ENCODE measurements at regions not wholly inside any gene's neighbourhood (a gene's known extent, or its start where the extent isn't known, plus 50 kb on each side); places are given as distances from the start of the nearest gene placed in this dataset.
A peak's percentile ranks its signal among the peaks of the same experiment; 100 is the strongest.

- no peak for TF ChIP-seq CEBPB (IDR thresholded peaks at IDR 0.05)
- no peak for TF ChIP-seq REST (IDR thresholded peaks at IDR 0.05; ENCODE audit: low read depth)
- no peak for TF ChIP-seq YY1 (IDR thresholded peaks at IDR 0.05; ENCODE audit: low read depth)
- no peak for TF ChIP-seq RAD21 (IDR thresholded peaks at IDR 0.05; ENCODE audit: low read depth)
- TF ChIP-seq MAX (IDR thresholded peaks at IDR 0.05): no peak
- no peak for TF ChIP-seq ZBTB7A (IDR thresholded peaks at IDR 0.05; ENCODE audit: low read depth)
- TF ChIP-seq CREB1 (IDR thresholded peaks at IDR 0.05; ENCODE audit: low read depth): no peak
- TF ChIP-seq USF1 (IDR thresholded peaks at IDR 0.05): no peak
- no peak for TF ChIP-seq NFIC (IDR thresholded peaks at IDR 0.05)
- TF ChIP-seq TAF1 (IDR thresholded peaks at IDR 0.05; ENCODE audit: low read depth): no peak
These were observed 248.8 kb downstream of the CAAP1 start for GRCh38 chr9:26643826-26644225.

- TF ChIP-seq TAF1 (IDR thresholded peaks at IDR 0.05; ENCODE audit: low read depth) (no peak), EP300 (IDR thresholded peaks at IDR 0.05; ENCODE audit: borderline replicate concordance) (no peak), ZBTB7A (IDR thresholded peaks at IDR 0.05; ENCODE audit: low read depth) (no peak), EGR1 (IDR thresholded peaks at IDR 0.05) (no peak), REST (IDR thresholded peaks at IDR 0.05; ENCODE audit: low read depth) (no peak), NFIC (IDR thresholded peaks at IDR 0.05) (no peak), RAD21 (IDR thresholded peaks at IDR 0.05; ENCODE audit: low read depth) (no peak), MAX (IDR thresholded peaks at IDR 0.05) (no peak), TCF12 (IDR thresholded peaks at IDR 0.05; ENCODE audit: low read depth) (no peak), USF1 (IDR thresholded peaks at IDR 0.05) (no peak), CREB1 (IDR thresholded peaks at IDR 0.05; ENCODE audit: low read depth) (no peak), YY1 (IDR thresholded peaks at IDR 0.05; ENCODE audit: low read depth) (no peak), FOXM1 (IDR thresholded peaks at IDR 0.05; ENCODE audit: borderline replicate concordance, low read depth) (no peak), TEAD4 (IDR thresholded peaks at IDR 0.05) (no peak), CEBPB (IDR thresholded peaks at IDR 0.05) (no peak)
These were observed 252.8 kb downstream of the CAAP1 start for GRCh38 chr9:26639761-26640160.

GRCh38 chr9:26637101-26637500 lies 255.5 kb downstream of the CAAP1 start:
- TF ChIP-seq MAX (IDR thresholded peaks at IDR 0.05): no peak

- TF ChIP-seq RAD21 (IDR thresholded peaks at IDR 0.05; ENCODE audit: low read depth): peak; percentile 20; the same call in 1 of the 2 replicates
These were observed 278.7 kb downstream of the CAAP1 start for GRCh38 chr9:26613851-26614350.

- TF ChIP-seq ZBTB7A (IDR thresholded peaks at IDR 0.05; ENCODE audit: low read depth): no peak
These were observed 280.4 kb downstream of the CAAP1 start for GRCh38 chr9:26612211-26612610.

GRCh38 chr9:26606756-26607155 lies 285.8 kb downstream of the CAAP1 start:
- no peak for TF ChIP-seq RAD21 (IDR thresholded peaks at IDR 0.05; ENCODE audit: low read depth)
- no peak for TF ChIP-seq EP300 (IDR thresholded peaks at IDR 0.05; ENCODE audit: borderline replicate concordance)
- TF ChIP-seq EGR1 (IDR thresholded peaks at IDR 0.05): no peak
- no peak for TF ChIP-seq NFIC (IDR thresholded peaks at IDR 0.05)
- TF ChIP-seq YY1 (IDR thresholded peaks at IDR 0.05; ENCODE audit: low read depth): no peak
- no peak for TF ChIP-seq MAX (IDR thresholded peaks at IDR 0.05)
- TF ChIP-seq TEAD4 (IDR thresholded peaks at IDR 0.05): no peak
- TF ChIP-seq REST (IDR thresholded peaks at IDR 0.05; ENCODE audit: low read depth): no peak
- TF ChIP-seq USF1 (IDR thresholded peaks at IDR 0.05): no peak
- TF ChIP-seq FOXM1 (IDR thresholded peaks at IDR 0.05; ENCODE audit: borderline replicate concordance, low read depth): no peak
- TF ChIP-seq TAF1 (IDR thresholded peaks at IDR 0.05; ENCODE audit: low read depth): no peak
- no peak for TF ChIP-seq ZBTB7A (IDR thresholded peaks at IDR 0.05; ENCODE audit: low read depth)
- TF ChIP-seq CREB1 (IDR thresholded peaks at IDR 0.05; ENCODE audit: low read depth): no peak

Data from Ishikawa (cell line).